ENCODE measurements at regions not wholly inside any gene's neighbourhood (a gene's known extent, or its start where the extent isn't known, plus 50 kb on each side); places are given as distances from the start of the nearest gene placed in this dataset.
A peak's percentile ranks its signal among the peaks of the same experiment; 100 is the strongest.

- peak in 5 of 7 donors; percentile 13 to 29 (median 24) for DNase-seq
- Histone ChIP-seq H3K27ac (no peak overlapping the region), H3K27me3 (no peaks in the 10 kb centered on the region), H3K4me3 (no peak overlapping the region), H3K36me3 (replicated peaks in 1 of 2) (no peaks in the 10 kb centered on the region), H3K4me1 (replicated peaks in 1 of 2) (no peaks in the 10 kb centered on the region), H3K9me3 (replicated peaks in 1 of 3) (no peaks in the 10 kb centered on the region)
- intact Hi-C loops (cut with DNase I), result no loop called here
- 21 to 29% (median 26%) methylated on average over 3 of the region's 3 CpGs for WGBS, 4 donors
- TF ChIP-seq POLR2A (IDR thresholded peaks at IDR 0.05), result no peak
- TF ChIP-seq CTCF (IDR thresholded peaks at IDR 0.05), result no peak
Measured at GRCh38 chr5:175321927-175322532, 122.0 kb downstream of the DRD1 start.

- no peak for DNase-seq
- 18 to 41% (median 26%) methylated on average over 2 of the region's 2 CpGs for WGBS, 4 donors
- intact Hi-C loops (cut with DNase I), result no loop called here
Measured at GRCh38 chr5:175319199-175319598, 124.8 kb downstream of the DRD1 start.

GRCh38 chr5:175317872-175318271 lies 126.1 kb downstream of the DRD1 start:
- Histone ChIP-seq H3K4me3 (no peak overlapping the region), H3K4me1 (replicated peaks in 1 of 2) (no peaks in the 10 kb centered on the region), H3K27me3 (no peaks in the 10 kb centered on the region), H3K36me3 (replicated peaks in 1 of 2) (no peaks in the 10 kb centered on the region), H3K9me3 (replicated peaks in 1 of 3) (no peaks in the 10 kb centered on the region), H3K27ac (no peak overlapping the region)
- TF ChIP-seq POLR2A (IDR thresholded peaks at IDR 0.05) (no peak), CTCF (IDR thresholded peaks at IDR 0.05) (no peak)
- intact Hi-C loops (cut with DNase I), result no loop called here
- DNase-seq, result no peak

More at GRCh38 chr5:175319199-175319598, 124.8 kb downstream of the DRD1 start:
- Histone ChIP-seq H3K4me1 (replicated peaks in 1 of 2) (no peaks in the 10 kb centered on the region), H3K4me3 (no peak overlapping the region), H3K9me3 (replicated peaks in 1 of 3) (no peaks in the 10 kb centered on the region), H3K27me3 (no peaks in the 10 kb centered on the region), H3K27ac (no peak overlapping the region), H3K36me3 (replicated peaks in 1 of 2) (no peaks in the 10 kb centered on the region)
- no peak for TF ChIP-seq POLR2A (IDR thresholded peaks at IDR 0.05)
- no peak for TF ChIP-seq CTCF (IDR thresholded peaks at IDR 0.05)

- TF ChIP-seq CTCF (IDR thresholded peaks at IDR 0.05) (no peak), POLR2A (IDR thresholded peaks at IDR 0.05) (no peak)
Measured at GRCh38 chr5:175309218-175309810, 134.7 kb downstream of the DRD1 start.

More at GRCh38 chr5:175309218-175309810, 134.7 kb downstream of the DRD1 start:
- Histone ChIP-seq H3K4me1 (replicated peaks in 1 of 2) (no peaks in the 10 kb centered on the region), H3K27me3 (no peaks in the 10 kb centered on the region), H3K27ac (no peak overlapping the region), H3K36me3 (replicated peaks in 1 of 2) (no peaks in the 10 kb centered on the region), H3K9me3 (replicated peaks in 1 of 3) (no peaks in the 10 kb centered on the region), H3K4me3 (no peak overlapping the region)
- intact Hi-C loops (cut with DNase I), result no loop called here
- DNase-seq, result peak in 1 of 7 donors; percentile 7
- WGBS, 4 donors, result 76 to 80% (median 77%) methylated on average over 2 of the region's 2 CpGs
